ENCODE measurements at regions not wholly inside any gene's neighbourhood (a gene's known extent, or its start where the extent isn't known, plus 50 kb on each side); places are given as distances from the start of the nearest gene placed in this dataset.

- TF ChIP-seq CTCF (conservative IDR thresholded peaks at IDR 0.05) (no peak), ZFX (IDR thresholded peaks at IDR 0.05) (no peak)
These were observed 78.6 kb upstream of the RBM24 start for GRCh38 chr6:17202526-17202925.

Data from C4-2B (cell line).